HepG2 (cell line): ENCODE measurements at regions not wholly inside any gene's neighbourhood (a gene's known extent, or its start where the extent isn't known, plus 50 kb on each side); places are given as distances from the start of the nearest gene placed in this dataset.

ENCODE experiments used
- ATAC-seq: fragments of 200-7000 bp; cut with Tn5 transposase; 3 replicates; pipeline ENCODE4 v1.9.1; 2020; ENCODE audit warnings: mild to moderate bottlenecking, moderate library complexity
- BruUV-seq: library from RNA; stranded (reverse); fragments of 400-500 nt; replicated peaks from 2 replicates; lab custom pipeline; 2021; lab: Mats Ljungman, UMichigan
- CTCF ChIA-PET: fragments of 300-600 bp; formaldehyde crosslinking; extraction: SDS; loops from one replicate; lab custom pipeline; 2021; ENCODE audit warnings: low total read pairs, inconsistent platforms, low intra/inter-chr PET ratio; lab: Yijun Ruan, JAX
- POLR2A ChIA-PET: fragments of 350-600 bp; sonication (Branson Sonifier 250); formaldehyde crosslinking; loops from one replicate; lab custom pipeline; 2020; ENCODE audit warnings: antibody characterized with exemption, inconsistent platforms; lab: Yijun Ruan, JAX
- DNase-seq: peaks from one replicate; pipeline ENCODE4 v3.0.0-alpha.2; 2015; ENCODE audit warnings: low spot score
- FAIRE-seq: peaks from 3 replicates; lab custom pipeline; 2011; peaks lifted over from hg19 to GRCh38; lab: Jason Lieb, UNC
- H2AFZ ChIP-seq: one replicate; pipeline ENCODE4 v1.6.1; 2011; ENCODE audit warnings: low read length, inconsistent platforms
- H3K27ac ChIP-seq: fragments of 300-600 bp; 3 replicates; pipeline ENCODE4 v1.8.0; 2011; ENCODE audit warnings: mixed run types, mild to moderate bottlenecking, mixed read lengths, low read length, inconsistent platforms; ENCODE audit not compliant: insufficient read depth; ENCODE audit errors: extremely low read length
- H3K27me3 ChIP-seq, 2 experiments: fragments of 200-600 bp in 1 of 2; 2 replicates in 1 of 2; 3 replicates in 1 of 2; pipeline versions ENCODE4 v1.6.0 to v1.8.0; 2011; ENCODE audit warnings: low read length in 2 of 2, mild to moderate bottlenecking in 2 of 2, moderate library complexity in 2 of 2, inconsistent platforms in 1 of 2; ENCODE audit not compliant: insufficient read depth in 2 of 2, control insufficient read depth in 1 of 2
- H3K36me3 ChIP-seq, 2 experiments: fragments of 200-600 bp in 1 of 2; replicated peaks in 1 of 2; 2 replicates in 1 of 2; 3 replicates in 1 of 2; pipeline versions ENCODE4 v1.5.1 to v1.8.0; 2011; ENCODE audit warnings: low read length in 2 of 2, inconsistent platforms in 1 of 2; ENCODE audit not compliant: insufficient read depth in 2 of 2, control insufficient read depth in 1 of 2
- H3K4me1 ChIP-seq: 2 replicates; pipeline ENCODE4 v1.5.1; 2012; ENCODE audit warnings: low read length, inconsistent platforms; ENCODE audit not compliant: insufficient read depth
- H3K4me2 ChIP-seq: 2 replicates; pipeline ENCODE4 v1.6.0; 2011; ENCODE audit warnings: low read depth, low read length, inconsistent platforms
- H3K4me3 ChIP-seq, 3 experiments: fragments of 200-600 bp in 1 of 3; sonication (generic), shearing (Covaris generic) in 1 of 3; replicated peaks in 1 of 3; 2 replicates each; pipeline ENCODE4 v1.5.1; 2011 to 2016; ENCODE audit warnings: low read length in 3 of 3, inconsistent platforms in 2 of 3, low read depth in 2 of 3, mild to moderate bottlenecking in 2 of 3, control low read depth in 1 of 3, mixed read lengths in 1 of 3; ENCODE audit not compliant: insufficient read depth in 1 of 3
- H3K79me2 ChIP-seq: one replicate; pipeline ENCODE4 v1.6.1; 2011; ENCODE audit warnings: low read length, inconsistent platforms; ENCODE audit not compliant: insufficient read depth
- H3K9ac ChIP-seq: 2 replicates; pipeline ENCODE4 v1.6.0; 2011; ENCODE audit warnings: mild to moderate bottlenecking, low read depth, low read length, inconsistent platforms; ENCODE audit not compliant: insufficient read depth
- H3K9me3 ChIP-seq: 2 replicates; pipeline ENCODE4 v1.5.1; 2012; ENCODE audit warnings: mild to moderate bottlenecking, low read length
- H4K20me1 ChIP-seq: 2 replicates; pipeline ENCODE4 v1.6.0; 2011; ENCODE audit warnings: inconsistent platforms, mild to moderate bottlenecking, low read length, moderate library complexity; ENCODE audit not compliant: insufficient read depth
- ARNTL ChIP-seq: sonication (generic); formaldehyde crosslinking; IDR thresholded peaks from 2 replicates; pipeline ENCODE4 v1.4.0; 2020; ENCODE audit warnings: mild to moderate bottlenecking, missing genetic modification reagents
- DR1 ChIP-seq: sonication (generic); formaldehyde crosslinking; IDR thresholded peaks from 2 replicates; pipeline ENCODE4 v1.8.0; 2021; ENCODE audit warnings: mild to moderate bottlenecking, missing genetic modification reagents, inconsistent platforms
- GTF2F1 ChIP-seq: fragments of 150-350 bp; IDR thresholded peaks from 2 replicates; pipeline ENCODE4 v1.6.1; 2014; ENCODE audit warnings: low read length
- HIC2 ChIP-seq: sonication (generic); formaldehyde crosslinking; IDR thresholded peaks from 2 replicates; pipeline ENCODE4 v1.9.0; 2022; ENCODE audit warnings: low read depth, missing genetic modification reagents
- PRPF4 ChIP-seq: fragments of 200-400 bp; formaldehyde crosslinking; IDR thresholded peaks from 2 replicates; pipeline ENCODE4 v1.6.1; 2016; ENCODE audit warnings: low read length, low read depth; ENCODE audit not compliant: poor library complexity, severe bottlenecking
- ZFP90 ChIP-seq: sonication (generic); formaldehyde crosslinking; IDR thresholded peaks from 2 replicates; pipeline ENCODE4 v1.8.0; 2022; ENCODE audit warnings: missing genetic modification reagents, mild to moderate bottlenecking, inconsistent platforms, borderline replicate concordance
- ZNF17 ChIP-seq: sonication (generic); formaldehyde crosslinking; IDR thresholded peaks from 2 replicates; pipeline ENCODE4 v1.5.0; 2020; ENCODE audit warnings: mild to moderate bottlenecking, missing genetic modification reagents
- ZNF260 ChIP-seq: sonication (generic); formaldehyde crosslinking; IDR thresholded peaks from 2 replicates; pipeline ENCODE4 v1.4.0; 2020; ENCODE audit warnings: missing genetic modification reagents, low read depth, mild to moderate bottlenecking, borderline replicate concordance
- ZNF326 ChIP-seq: sonication (generic); formaldehyde crosslinking; IDR thresholded peaks from 2 replicates; pipeline ENCODE4 v1.4.0; 2020; ENCODE audit warnings: missing genetic modification reagents, borderline replicate concordance
- ZNF510 ChIP-seq: sonication (generic); formaldehyde crosslinking; IDR thresholded peaks from 2 replicates; pipeline ENCODE4 v1.4.0; 2020; ENCODE audit warnings: low read depth, mild to moderate bottlenecking, missing genetic modification reagents
- ZNF607 ChIP-seq: sonication (generic); formaldehyde crosslinking; IDR thresholded peaks from 2 replicates; pipeline ENCODE4 v1.5.1; 2020; ENCODE audit warnings: missing genetic modification reagents, mild to moderate bottlenecking, borderline replicate concordance
- ZNF615 ChIP-seq: sonication (generic); formaldehyde crosslinking; IDR thresholded peaks from 2 replicates; pipeline ENCODE4 v1.5.0; 2020; ENCODE audit warnings: mild to moderate bottlenecking, missing genetic modification reagents, borderline replicate concordance
- ZNF780A ChIP-seq: sonication (generic); formaldehyde crosslinking; IDR thresholded peaks from 2 replicates; pipeline ENCODE4 v1.8.0; 2022; ENCODE audit warnings: mild to moderate bottlenecking, missing genetic modification reagents, moderate library complexity
- WGBS: methylation state at CpG from one replicate; pipeline ENCODE4 v1.1.6; 2017; ENCODE audit warnings: low lambda C conversion rate; 5-methylcytosine and 5-hydroxymethylcytosine counted together
- in situ Hi-C: cut with HindIII; loops from 2 replicates; pipeline ENCODE4 v1.10.0; 2017; ENCODE audit warnings: low pct_unique_long_range_greater_than_20kb; ENCODE audit not compliant: extremely low pct_ligation_motif_present
- intact Hi-C: fragments of 100-400 bp; cut with micrococcal nuclease; formaldehyde crosslinking; loops from one replicate; pipeline ENCODE4 v1.10.0; 2022; ENCODE audit not compliant: unreplicated experiment

GRCh38 chr11:128361451-128362020 is 225.8 kb downstream of the ETS1 start:
- Histone ChIP-seq H3K9me3 (no peaks in the 10 kb centered on the region), H3K36me3 (no peaks in the 10 kb centered on the region), H3K4me2 (no peak overlapping the region), H3K27ac (no peak overlapping the region), H2AFZ (no peak overlapping the region), H4K20me1 (no peaks in the 10 kb centered on the region), H3K27me3 (no peaks in the 10 kb centered on the region; a peak in 1 of 5 replicates), H3K9ac (no peak overlapping the region), H3K79me2 (no peaks in the 10 kb centered on the region), H3K4me1 (no peaks in the 10 kb centered on the region), H3K4me3 (no peak overlapping the region)
- BruUV-seq, result no TSS peak
- TF ChIP-seq ZNF17 (CRISPR knock-in tag) (no peak), ZNF615 (CRISPR knock-in tag) (no peak), ZNF326 (CRISPR knock-in tag) (no peak), DR1 (CRISPR knock-in tag) (no peak), ZNF780A (CRISPR knock-in tag) (no peak), GTF2F1 (no peak), ARNTL (CRISPR knock-in tag) (no peak), PRPF4 (no peak), HIC2 (CRISPR knock-in tag) (no peak), ZNF510 (CRISPR knock-in tag) (no peak), ZNF260 (no peak), ZNF607 (CRISPR knock-in tag) (no peak), ZFP90 (CRISPR knock-in tag) (no peak)
- in situ Hi-C loops, result no loop called here
- ATAC-seq (no peak), FAIRE-seq (no peak), DNase-seq (no peak)
- intact Hi-C loops, result no loop called here
- WGBS, result 25% methylated on average over 7 of the region's 8 CpGs
- CTCF ChIA-PET, result no interaction called here
- POLR2A ChIA-PET, result no interaction called here
